Activated CD8-positive, alpha-beta T cell treated with anti-CD3 and anti-CD28 coated beads for 36 hours (primary cell): ENCODE measurements at regions not wholly inside any gene's neighbourhood (a gene's known extent, or its start where the extent isn't known, plus 50 kb on each side); places are given as distances from the start of the nearest gene placed in this dataset.

Experiments used
- ATAC-seq: fragments of 200-7000 bp; cut with Tn5 transposase; one replicate; pipeline ENCODE4 v1.10.0; 2021; ENCODE audit warnings: mild to moderate bottlenecking, moderate library complexity
- CTCF ChIA-PET: fragments of 350-600 bp; sonication (Branson Sonifier 250); formaldehyde crosslinking; loops from one replicate; lab custom pipeline; 2021; ENCODE audit warnings: antibody characterized with exemption; lab: Charles Lee
- POLR2A ChIA-PET: fragments of 350-600 bp; sonication (Branson Sonifier 250); formaldehyde crosslinking; loops from one replicate; lab custom pipeline; 2021; ENCODE audit warnings: antibody characterized with exemption; lab: Charles Lee
- DNase-seq: peaks from one replicate; pipeline ENCODE4 v3.0.0-alpha.2; 2020
- H3K27ac Mint-ChIP-seq: one replicate; pipeline ENCODE4 v1.8.0; 2021; ENCODE audit warnings: mild to moderate bottlenecking, mixed read lengths
- H3K27me3 Mint-ChIP-seq: one replicate; pipeline ENCODE4 v1.8.0; 2021; ENCODE audit warnings: mixed read lengths
- H3K36me3 Mint-ChIP-seq: one replicate; pipeline ENCODE4 v1.8.0; 2021; ENCODE audit warnings: low read depth, mixed read lengths
- H3K4me1 Mint-ChIP-seq: one replicate; pipeline ENCODE4 v1.8.0; 2021; ENCODE audit warnings: low read depth, mixed read lengths
- H3K4me3 Mint-ChIP-seq: one replicate; pipeline ENCODE4 v1.8.0; 2021; ENCODE audit warnings: mild to moderate bottlenecking, moderate library complexity, mixed read lengths
- H3K9me3 Mint-ChIP-seq: one replicate; pipeline ENCODE4 v1.8.0; 2021; ENCODE audit warnings: mixed read lengths
- intact Hi-C: fragments of 100-400 bp; cut with micrococcal nuclease; formaldehyde crosslinking; loops from one replicate; pipeline ENCODE4 v1.10.0; 2022
- TF ChIP-seq, protein P1 (sequence below): fragments of 200-600 bp; IDR thresholded peaks from one replicate; pipeline ENCODE4 v1.8.0; 2022; ENCODE audit warnings: antibody characterized with exemption, mild to moderate bottlenecking

DNA sequence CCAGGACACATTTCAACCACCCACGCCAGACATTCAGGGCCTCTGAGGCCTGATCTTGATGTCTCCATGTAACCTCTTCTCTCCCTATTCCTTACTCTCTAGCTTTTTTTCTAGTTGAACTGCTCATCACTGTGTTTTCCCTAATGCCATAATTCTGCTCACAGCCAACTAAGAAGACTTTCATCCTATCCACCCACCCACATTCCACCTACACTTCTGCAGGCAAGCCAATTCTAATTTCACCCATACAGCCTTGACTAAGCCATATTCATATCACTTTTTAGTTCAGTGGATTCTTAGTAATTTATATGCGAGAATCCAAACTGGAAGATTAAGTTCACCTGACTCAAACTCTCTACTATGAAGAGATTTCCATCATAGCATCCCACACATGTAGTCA, 394.4 kb downstream of the INSC start:
- TF ChIP-seq, protein P1, sequence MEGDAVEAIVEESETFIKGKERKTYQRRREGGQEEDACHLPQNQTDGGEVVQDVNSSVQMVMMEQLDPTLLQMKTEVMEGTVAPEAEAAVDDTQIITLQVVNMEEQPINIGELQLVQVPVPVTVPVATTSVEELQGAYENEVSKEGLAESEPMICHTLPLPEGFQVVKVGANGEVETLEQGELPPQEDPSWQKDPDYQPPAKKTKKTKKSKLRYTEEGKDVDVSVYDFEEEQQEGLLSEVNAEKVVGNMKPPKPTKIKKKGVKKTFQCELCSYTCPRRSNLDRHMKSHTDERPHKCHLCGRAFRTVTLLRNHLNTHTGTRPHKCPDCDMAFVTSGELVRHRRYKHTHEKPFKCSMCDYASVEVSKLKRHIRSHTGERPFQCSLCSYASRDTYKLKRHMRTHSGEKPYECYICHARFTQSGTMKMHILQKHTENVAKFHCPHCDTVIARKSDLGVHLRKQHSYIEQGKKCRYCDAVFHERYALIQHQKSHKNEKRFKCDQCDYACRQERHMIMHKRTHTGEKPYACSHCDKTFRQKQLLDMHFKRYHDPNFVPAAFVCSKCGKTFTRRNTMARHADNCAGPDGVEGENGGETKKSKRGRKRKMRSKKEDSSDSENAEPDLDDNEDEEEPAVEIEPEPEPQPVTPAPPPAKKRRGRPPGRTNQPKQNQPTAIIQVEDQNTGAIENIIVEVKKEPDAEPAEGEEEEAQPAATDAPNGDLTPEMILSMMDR: no peak
- H3K27ac Mint-ChIP-seq: no peak overlapping the region
- POLR2A ChIA-PET: no interaction called here
- H3K4me1 Mint-ChIP-seq: no peaks in the 10 kb centered on the region
- H3K36me3 Mint-ChIP-seq: no peaks in the 10 kb centered on the region
- intact Hi-C loops: no loop called here
- DNase-seq: no peak
- H3K27me3 Mint-ChIP-seq: no peaks in the 10 kb centered on the region
- peaks cover 2% of the 10 kb centered on the region for H3K9me3 Mint-ChIP-seq
- no peak overlapping the region for H3K4me3 Mint-ChIP-seq
- CTCF ChIA-PET: no interaction called here
- ATAC-seq: no peak

- TF ChIP-seq, protein P1: no peak
- Mint-ChIP-seq H3K4me3 (no peak overlapping the region), H3K27ac (no peak overlapping the region), H3K27me3 (no peaks in the 10 kb centered on the region), H3K36me3 (no peaks in the 10 kb centered on the region), H3K4me1 (no peaks in the 10 kb centered on the region), H3K9me3 (peaks cover 9% of the 10 kb centered on the region)
- intact Hi-C loops: no loop called here
- ATAC-seq: no peak
- ChIA-PET POLR2A (no interaction called here), CTCF (no interaction called here)
- DNase-seq: no peak
Measured at GRCh38 chr11:15519124-15519791, 404.5 kb downstream of the INSC start.

DNA sequence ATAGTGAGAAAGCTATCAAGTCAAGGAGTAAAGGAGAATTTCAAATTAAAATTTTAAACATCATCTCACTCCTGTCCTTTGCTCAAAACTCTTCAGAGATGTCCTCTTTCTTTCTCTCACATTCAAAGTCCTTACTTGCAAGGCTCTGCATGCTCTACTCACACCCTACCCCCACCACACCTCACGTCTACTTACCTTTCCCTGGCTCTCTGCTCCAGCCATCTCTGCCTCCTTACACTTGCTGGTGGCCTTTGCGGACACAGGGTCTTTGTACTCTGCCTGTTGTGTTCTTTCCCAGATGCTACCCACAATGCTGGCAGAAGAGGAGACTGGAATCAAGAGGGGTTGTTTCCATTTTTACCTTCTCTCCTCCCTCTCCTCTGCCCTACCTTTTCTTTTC, 405.2 kb downstream of the INSC start:
- H3K4me1 Mint-ChIP-seq: no peaks in the 10 kb centered on the region
- H3K9me3 Mint-ChIP-seq: peaks cover 7% of the 10 kb centered on the region
- no peak for DNase-seq
- intact Hi-C loops: no loop called here
- H3K36me3 Mint-ChIP-seq: no peaks in the 10 kb centered on the region
- ATAC-seq: no peak
- no peaks in the 10 kb centered on the region for H3K27me3 Mint-ChIP-seq
- H3K4me3 Mint-ChIP-seq: no peak overlapping the region
- CTCF ChIA-PET: no interaction called here
- TF ChIP-seq, protein P1: no peak
- H3K27ac Mint-ChIP-seq: no peak overlapping the region
- POLR2A ChIA-PET: no interaction called here

GRCh38 chr11:15523543-15523942, 408.8 kb downstream of the INSC start:
- Mint-ChIP-seq H3K27me3 (no peaks in the 10 kb centered on the region), H3K36me3 (no peaks in the 10 kb centered on the region), H3K27ac (no peak overlapping the region), H3K9me3 (peaks cover 8% of the 10 kb centered on the region), H3K4me1 (no peaks in the 10 kb centered on the region), H3K4me3 (no peak overlapping the region)
- DNase-seq: no peak
- ChIA-PET CTCF (no interaction called here), POLR2A (no interaction called here)
- intact Hi-C loops: no loop called here
- no peak for ATAC-seq
- TF ChIP-seq, protein P1: no peak

DNA sequence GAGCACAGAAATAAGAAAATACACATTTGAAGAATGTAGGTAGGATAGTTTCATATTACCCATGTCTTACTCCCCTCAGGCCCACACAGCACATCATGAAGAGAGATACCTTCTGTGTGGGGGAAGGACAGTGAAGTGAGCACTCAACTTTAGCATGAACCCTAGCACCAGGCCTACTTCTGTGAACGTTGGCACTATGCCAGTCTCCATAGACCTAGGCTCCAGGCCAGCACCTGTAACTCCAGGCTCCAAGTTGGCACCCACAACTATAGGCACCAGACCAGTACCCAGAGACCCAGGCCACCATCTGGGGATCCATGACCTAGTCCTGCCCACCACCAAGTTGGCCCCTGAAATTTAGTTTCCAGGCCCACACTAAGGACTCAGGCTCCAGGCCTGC, 410.9 kb downstream of the INSC start:
- TF ChIP-seq, protein P1: no peak
- no peaks in the 10 kb centered on the region for H3K36me3 Mint-ChIP-seq
- no peaks in the 10 kb centered on the region for H3K27me3 Mint-ChIP-seq
- no peak for ATAC-seq
- ChIA-PET CTCF (no interaction called here), POLR2A (no interaction called here)
- no peak for DNase-seq
- no peak overlapping the region for H3K27ac Mint-ChIP-seq
- no peak overlapping the region for H3K4me3 Mint-ChIP-seq
- intact Hi-C loops: no loop called here
- peaks cover 8% of the 10 kb centered on the region for H3K9me3 Mint-ChIP-seq
- H3K4me1 Mint-ChIP-seq: no peaks in the 10 kb centered on the region
